Right cardiac atrium (tissue), 5 donors: ENCODE measurements at regions not wholly inside any gene's neighbourhood (a gene's known extent, or its start where the extent isn't known, plus 50 kb on each side); places are given as distances from the start of the nearest gene placed in this dataset.

Experiments
- ATAC-seq, 2 donors: fragments of 200-7000 bp; cut with Tn5 transposase; one replicate each; pipeline versions ENCODE4 v1.8.0 to v1.9.1; 2020; ENCODE audit warnings: moderate library complexity in 2 of 2, mild to moderate bottlenecking in 1 of 2
- DNase-seq, 3 donors: peaks; one replicate each; pipeline ENCODE4 v3.0.0-alpha.2; 2020
- H3K27ac ChIP-seq: one replicate; pipeline ENCODE4 v1.5.1; 2013; ENCODE audit warnings: mild to moderate bottlenecking, low read length, control low read depth, moderate library complexity
- H3K27me3 ChIP-seq: one replicate; pipeline ENCODE4 v1.6.1; 2013; ENCODE audit not compliant: control insufficient read depth, insufficient read depth
- H3K4me1 ChIP-seq: one replicate; pipeline ENCODE4 v1.6.1; 2013; ENCODE audit warnings: low read length; ENCODE audit not compliant: control insufficient read depth, insufficient read depth
- H3K4me3 ChIP-seq: one replicate; pipeline ENCODE4 v1.5.1; 2013; ENCODE audit warnings: low read length, control low read depth
- H3K9me3 ChIP-seq: one replicate; pipeline ENCODE4 v1.6.1; 2013; ENCODE audit warnings: low read length; ENCODE audit not compliant: control insufficient read depth
- WGBS: extraction: QIAGEN DNeasy Blood & Tissue Kit; methylation state at CpG from one replicate; pipeline ENCODE4 v1.1.7; 2013; 5-methylcytosine and 5-hydroxymethylcytosine counted together
- intact Hi-C, 4 donors: fragments of 100-400 bp; cut with DNase I; formaldehyde crosslinking; loops; one replicate each; pipeline versions ENCODE4 v1.11.0 to v1.14.0; 2022 to 2023
- donor health status: healthy with polysubstance abuse.
- donor health status: DM: no; HTN: yes; CAD: no.
- donor health status: DM: no; HTN: no; CAD: no.
- donor health status: DM: no; HTN: yes; CAD: no; lungs with severe emphysema.
- donor health status: DM: yes; HTN: yes; CAD: no.

DNA sequence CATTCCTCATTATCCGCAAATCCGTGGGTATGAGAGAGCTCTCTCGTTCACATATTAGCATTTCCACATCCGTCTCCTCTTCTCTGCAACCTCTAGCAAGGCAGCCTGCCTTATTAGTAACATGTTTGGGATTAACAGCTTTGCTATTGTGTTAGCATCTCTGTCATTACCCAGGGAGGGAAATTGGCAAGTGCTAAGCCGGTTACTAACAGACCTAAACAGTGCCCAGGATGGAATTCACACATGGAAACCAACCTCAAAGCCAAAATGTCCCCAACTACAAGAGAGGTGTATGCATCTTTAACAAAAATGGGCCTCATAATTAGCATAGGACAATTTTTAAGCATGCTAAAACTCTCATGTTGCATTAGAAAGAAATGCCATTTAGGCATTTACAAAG is 309.0 kb upstream of the MEIS1 start:
- no peaks in the 10 kb centered on the region for H3K27me3 ChIP-seq
- H3K4me3 ChIP-seq, result no peak overlapping the region
- ATAC-seq (no peak), DNase-seq (no peak)
- H3K27ac ChIP-seq, result no peak overlapping the region
- 65% methylated on average over 5 of the region's 5 CpGs for WGBS
- intact Hi-C loops, result no loop called here
- H3K9me3 ChIP-seq, result no peaks in the 10 kb centered on the region
- no peaks in the 10 kb centered on the region for H3K4me1 ChIP-seq

DNA sequence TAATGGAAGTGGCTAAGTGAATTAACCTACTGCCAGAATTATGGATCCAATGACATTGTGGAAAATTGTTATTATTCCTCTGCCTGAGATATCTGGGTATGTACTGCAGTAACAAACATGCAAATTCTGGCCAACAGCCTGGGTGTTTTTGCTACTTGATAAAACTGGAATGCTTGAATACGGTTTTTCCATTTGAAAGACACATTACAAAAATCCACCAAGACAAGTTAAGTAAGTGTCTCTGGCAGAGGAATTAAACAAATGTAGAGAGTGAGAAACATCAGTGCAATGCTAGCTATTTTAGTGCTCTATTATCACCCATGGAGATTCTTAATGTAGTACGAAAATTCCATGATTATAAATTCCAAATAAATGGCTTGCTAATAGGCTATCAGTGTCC is 312.4 kb upstream of the MEIS1 start:
- Histone ChIP-seq H3K9me3 (no peaks in the 10 kb centered on the region), H3K27me3 (no peaks in the 10 kb centered on the region), H3K27ac (no peak overlapping the region), H3K4me3 (no peak overlapping the region), H3K4me1 (no peaks in the 10 kb centered on the region)
- ATAC-seq, result no peak
- WGBS, result 30% methylated on average over 2 of the region's 2 CpGs
- intact Hi-C loops, result no loop called here
- DNase-seq, result no peak

DNA sequence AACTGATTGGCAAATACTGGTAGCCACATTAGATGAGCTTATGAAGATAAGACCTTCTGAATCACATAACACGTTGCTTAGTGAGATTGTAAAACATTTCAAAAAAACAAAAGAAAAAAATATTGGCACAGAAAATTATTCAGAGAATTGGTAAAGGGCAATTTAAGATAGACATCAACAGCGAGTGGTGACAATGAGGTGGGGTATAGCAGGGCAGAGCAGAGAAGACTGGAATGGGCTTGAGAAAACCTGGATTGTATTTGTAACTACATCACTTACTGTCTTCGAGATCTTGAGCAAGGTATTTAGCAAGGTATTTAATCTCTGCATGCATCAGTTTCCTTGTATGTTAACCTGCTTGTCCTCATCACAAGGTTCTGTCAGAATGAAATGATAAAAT is 313.0 kb upstream of the MEIS1 start:
- no peak overlapping the region for H3K27ac ChIP-seq
- no peak for ATAC-seq
- no peak overlapping the region for H3K4me3 ChIP-seq
- H3K4me1 ChIP-seq, result no peaks in the 10 kb centered on the region
- intact Hi-C loops, result no loop called here
- WGBS, result 57% methylated on average over 3 of the region's 3 CpGs
- H3K9me3 ChIP-seq, result no peaks in the 10 kb centered on the region
- DNase-seq, result no peak
- no peaks in the 10 kb centered on the region for H3K27me3 ChIP-seq

DNA sequence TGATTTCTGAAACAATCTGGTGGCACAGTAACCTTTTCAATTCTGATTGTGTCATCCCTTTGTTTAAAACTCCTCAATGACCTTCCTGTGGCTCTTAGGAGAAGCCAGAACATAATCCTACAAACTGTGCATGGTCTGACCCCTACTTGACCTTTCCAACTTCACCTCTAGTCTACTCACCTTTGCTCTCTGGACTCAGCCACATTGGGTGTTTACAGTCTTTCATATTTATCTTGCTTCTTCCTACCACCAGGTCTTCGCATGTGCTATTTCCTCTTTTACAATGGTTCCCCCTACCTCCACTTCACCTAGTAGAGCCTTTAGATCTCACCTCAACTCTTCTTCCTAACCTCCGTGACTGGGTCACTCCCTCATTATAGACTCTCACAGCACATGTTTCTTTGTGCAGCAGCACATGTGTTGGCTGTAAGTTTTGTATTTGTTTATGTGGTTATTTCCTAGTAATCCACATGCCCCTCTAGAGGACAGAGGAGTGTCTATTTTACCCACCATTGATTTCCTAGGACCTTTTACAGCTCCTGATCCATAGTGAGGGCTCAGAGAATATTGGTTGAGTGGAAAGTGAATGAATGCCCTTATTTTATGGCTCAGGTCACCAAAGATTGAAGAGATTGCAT is 320.8 kb upstream of the MEIS1 start:
- DNase-seq (no peak), ATAC-seq (no peak)
- Histone ChIP-seq H3K4me1 (no peaks in the 10 kb centered on the region), H3K27me3 (no peaks in the 10 kb centered on the region), H3K4me3 (no peak overlapping the region), H3K27ac (no peak overlapping the region), H3K9me3 (no peaks in the 10 kb centered on the region)
- WGBS, result 85% methylated on average over 2 of the region's 2 CpGs
- intact Hi-C loops, result no loop called here

DNA sequence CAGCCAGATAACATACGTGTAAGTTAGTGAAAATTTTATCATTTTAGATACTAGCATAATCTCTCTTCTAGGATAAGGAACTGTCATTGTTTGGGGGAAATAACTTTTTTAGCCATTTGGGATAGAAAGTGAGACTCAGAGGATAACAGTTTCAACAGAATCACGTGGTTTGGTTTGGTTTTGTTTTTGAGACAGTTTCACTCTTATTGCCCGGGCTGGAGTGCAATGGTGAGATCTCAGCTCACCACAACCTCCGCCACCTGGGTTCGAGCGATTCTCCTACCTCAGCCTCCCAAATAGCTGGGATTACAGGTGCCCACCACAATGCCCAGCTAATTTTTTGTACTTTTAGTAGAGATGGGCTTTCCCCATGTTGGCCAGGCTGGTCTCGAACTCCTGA is 323.2 kb upstream of the MEIS1 start:
- Histone ChIP-seq H3K4me1 (no peaks in the 10 kb centered on the region), H3K9me3 (no peaks in the 10 kb centered on the region), H3K27me3 (no peaks in the 10 kb centered on the region), H3K27ac (no peak overlapping the region), H3K4me3 (no peak overlapping the region)
- WGBS, result 72% methylated on average over 7 of the region's 7 CpGs
- DNase-seq (no peak), ATAC-seq (no peak)
- intact Hi-C loops, result no loop called here

DNA sequence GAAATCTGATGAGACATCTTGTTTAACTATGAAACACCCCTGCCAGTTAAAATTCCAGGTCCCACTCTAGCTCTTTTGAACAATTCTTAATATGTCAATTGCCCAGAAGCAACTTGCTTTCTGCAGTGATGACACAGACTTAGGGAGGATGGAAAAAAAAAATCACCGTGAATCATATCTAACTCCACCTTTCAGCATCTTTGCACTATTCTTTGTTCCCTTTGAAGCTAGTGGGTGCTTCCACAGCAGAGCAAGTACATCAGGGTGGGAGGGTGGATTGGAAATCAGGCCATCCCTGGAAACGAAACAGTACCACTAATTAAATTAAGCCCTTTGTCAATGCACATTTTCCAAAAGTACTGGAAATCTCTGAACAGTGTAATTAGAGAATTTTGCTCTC is 324.3 kb upstream of the MEIS1 start:
- no peak overlapping the region for H3K4me3 ChIP-seq
- no peak overlapping the region for H3K27ac ChIP-seq
- intact Hi-C loops, result no loop called here
- no peaks in the 10 kb centered on the region for H3K4me1 ChIP-seq
- no peaks in the 10 kb centered on the region for H3K27me3 ChIP-seq
- DNase-seq (no peak), ATAC-seq (no peak)
- 71% methylated on average over 2 of the region's 2 CpGs for WGBS
- no peaks in the 10 kb centered on the region for H3K9me3 ChIP-seq

DNA sequence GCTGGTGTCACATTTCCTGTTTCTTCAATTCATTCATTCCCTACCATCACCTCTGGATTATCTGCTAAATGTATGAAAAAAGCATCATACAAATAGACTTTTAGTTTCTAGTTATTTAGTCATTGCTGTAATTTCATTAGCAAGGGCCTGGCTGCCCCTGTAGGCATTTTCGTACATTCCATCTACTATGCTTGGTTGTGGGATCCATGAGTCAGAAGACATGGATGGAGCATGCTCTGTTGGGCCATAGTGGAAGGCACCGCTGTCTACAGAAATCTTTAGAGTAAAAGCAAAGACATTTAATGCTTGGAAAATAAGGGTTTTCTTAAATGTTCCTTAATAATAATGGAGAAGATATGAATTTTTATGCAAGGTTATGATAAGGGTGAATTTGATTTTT is 324.8 kb upstream of the MEIS1 start:
- Histone ChIP-seq H3K27ac (no peak overlapping the region), H3K4me1 (no peaks in the 10 kb centered on the region), H3K27me3 (no peaks in the 10 kb centered on the region), H3K9me3 (no peaks in the 10 kb centered on the region), H3K4me3 (no peak overlapping the region)
- ATAC-seq (no peak), DNase-seq (no peak)
- intact Hi-C loops, result no loop called here
- 87% methylated on average over 2 of the region's 2 CpGs for WGBS

DNA sequence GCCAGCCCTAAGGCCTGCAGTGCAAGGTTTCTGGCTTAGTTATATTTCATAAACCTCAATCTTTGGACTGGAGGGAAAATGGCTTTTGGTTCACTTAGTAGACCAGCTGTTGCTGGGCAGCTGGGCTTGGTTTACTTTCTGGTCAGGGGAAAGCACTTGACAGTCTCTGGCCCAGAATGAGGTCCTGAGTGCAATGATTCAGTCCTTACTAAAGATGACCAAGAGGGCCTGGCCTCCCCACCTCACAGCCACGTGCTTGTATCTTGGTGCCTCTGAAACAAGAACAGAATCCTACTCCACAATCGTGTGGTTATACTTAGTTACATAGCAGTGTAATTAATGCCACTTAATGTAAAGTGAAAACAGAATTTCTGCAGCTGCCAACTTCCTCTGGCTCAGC is 325.5 kb upstream of the MEIS1 start:
- DNase-seq (no peak), ATAC-seq (no peak)
- Histone ChIP-seq H3K27me3 (no peaks in the 10 kb centered on the region), H3K27ac (no peak overlapping the region), H3K9me3 (no peaks in the 10 kb centered on the region), H3K4me1 (no peaks in the 10 kb centered on the region), H3K4me3 (no peak overlapping the region)
- WGBS, result 50% methylated on average over 2 of the region's 2 CpGs
- intact Hi-C loops, result no loop called here

DNA sequence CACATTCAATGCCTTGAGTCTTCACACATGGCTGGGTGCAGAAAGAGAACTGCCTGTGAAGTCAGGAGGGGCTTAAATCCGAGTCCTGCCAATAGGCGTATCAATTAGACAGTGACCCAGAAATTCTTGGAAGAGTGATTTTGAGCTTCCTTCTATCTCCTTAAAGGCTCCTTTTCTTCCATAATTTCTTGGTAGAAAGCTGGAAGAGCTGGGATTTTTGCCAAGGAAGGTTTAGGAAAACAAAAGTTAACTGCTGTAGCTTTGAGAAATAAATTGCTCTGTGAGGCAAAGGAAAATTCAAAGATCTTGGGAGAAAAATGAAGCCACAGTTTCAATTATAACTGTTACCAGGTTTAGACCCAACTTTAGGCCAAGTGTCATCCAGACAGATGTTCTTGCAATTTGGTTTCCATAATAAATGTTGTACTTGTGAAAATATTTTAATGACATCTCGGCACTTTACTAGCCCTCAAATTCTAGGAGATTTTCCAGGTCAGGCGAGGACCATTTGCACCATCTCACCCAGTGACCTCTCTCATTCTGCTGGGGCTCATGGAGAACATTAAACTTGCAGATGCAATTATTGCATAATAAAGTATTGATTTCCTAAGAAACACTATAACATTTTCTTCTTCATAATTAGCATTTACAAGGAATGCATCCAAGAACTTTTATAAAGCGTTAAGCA is 329.7 kb upstream of the MEIS1 start:
- WGBS, result 61% methylated on average over 5 of the region's 5 CpGs
- intact Hi-C loops, result no loop called here
- ATAC-seq, result no peak
- no peaks in the 10 kb centered on the region for H3K27me3 ChIP-seq
- H3K27ac ChIP-seq, result no peak overlapping the region
- H3K9me3 ChIP-seq, result no peaks in the 10 kb centered on the region
- no peak for DNase-seq
- H3K4me3 ChIP-seq, result no peak overlapping the region
- H3K4me1 ChIP-seq, result no peaks in the 10 kb centered on the region

DNA sequence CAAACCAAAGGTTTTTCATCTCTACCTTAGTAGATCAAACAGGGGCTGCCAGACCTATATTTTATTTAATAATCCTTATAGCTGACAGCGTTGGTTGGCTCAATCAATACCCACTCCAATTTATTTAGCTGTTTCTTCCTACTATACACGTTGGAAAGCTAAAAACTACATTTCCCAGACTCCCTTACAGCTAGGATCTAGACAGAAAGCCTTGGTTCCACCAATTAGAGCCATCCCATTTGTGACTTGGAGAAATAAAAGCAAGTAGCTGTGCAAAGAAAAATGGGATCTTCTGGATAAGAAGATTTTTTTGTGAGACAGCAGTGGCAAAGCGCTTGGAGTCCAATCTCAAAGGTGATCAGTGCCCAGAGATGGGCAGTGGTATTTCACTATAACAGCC is 331.3 kb upstream of the MEIS1 start:
- H3K9me3 ChIP-seq, result no peaks in the 10 kb centered on the region
- intact Hi-C loops, result no loop called here
- no peaks in the 10 kb centered on the region for H3K4me1 ChIP-seq
- 71% methylated on average over 3 of the region's 3 CpGs for WGBS
- DNase-seq (no peak), ATAC-seq (no peak)
- H3K27me3 ChIP-seq, result no peaks in the 10 kb centered on the region
- no peak overlapping the region for H3K4me3 ChIP-seq
- H3K27ac ChIP-seq, result no peak overlapping the region

DNA sequence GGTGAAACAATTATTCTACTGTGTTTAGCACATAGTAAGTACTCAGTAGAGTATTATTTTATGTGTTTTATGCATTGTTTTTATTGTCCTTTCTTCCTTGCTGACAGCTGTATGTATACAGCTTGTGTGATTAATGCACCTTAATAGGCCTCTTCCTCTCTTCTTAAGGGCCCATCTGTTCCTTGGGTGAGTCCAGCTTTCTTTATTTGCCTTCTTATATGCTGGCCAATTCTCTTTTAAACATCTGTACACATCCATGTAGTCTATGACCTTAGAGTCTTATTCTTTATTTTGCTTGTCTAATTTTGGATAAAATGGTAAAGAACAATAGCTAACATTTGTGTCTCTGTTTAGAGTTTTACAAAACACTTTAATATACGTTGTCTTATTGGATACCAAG is 333.7 kb upstream of the MEIS1 start:
- no peak for ATAC-seq
- intact Hi-C loops, result no loop called here

More for the DNA sequence above, 333.7 kb upstream of the MEIS1 start:
- H3K27me3 ChIP-seq, result no peaks in the 10 kb centered on the region
- 76% methylated on average over 1 of the region's 1 CpG for WGBS
- no peak for DNase-seq
- H3K4me1 ChIP-seq, result no peaks in the 10 kb centered on the region
- no peak overlapping the region for H3K4me3 ChIP-seq
- no peak overlapping the region for H3K27ac ChIP-seq
- H3K9me3 ChIP-seq, result no peaks in the 10 kb centered on the region
